ENCODE measurements at regions not wholly inside any gene's neighbourhood (a gene's known extent, or its start where the extent isn't known, plus 50 kb on each side); places are given as distances from the start of the nearest gene placed in this dataset.

GRCh38 chr3:168289471-168290008 is 193.8 kb upstream of the GOLIM4 start:
- DNase-seq (ENCODE audit: low read depth) = no peak

- no peak for DNase-seq (ENCODE audit: low read depth)
These were observed 193.0 kb upstream of the GOLIM4 start for GRCh38 chr3:168288511-168289401.

- DNase-seq (ENCODE audit: low read depth) = no peak
These were observed 189.8 kb upstream of the GOLIM4 start for GRCh38 chr3:168285506-168285905.

- DNase-seq (ENCODE audit: low read depth) = no peak
These were observed 189.0 kb upstream of the GOLIM4 start for GRCh38 chr3:168284728-168285127.

- no peak for DNase-seq (ENCODE audit: low read depth)
These were observed 179.9 kb upstream of the GOLIM4 start for GRCh38 chr3:168275662-168276061.

GRCh38 chr3:168273917-168274316 is 178.2 kb upstream of the GOLIM4 start:
- no peak for DNase-seq (ENCODE audit: low read depth)

GRCh38 chr3:168273036-168273435 is 177.3 kb upstream of the GOLIM4 start:
- no peak for DNase-seq (ENCODE audit: low read depth)

GRCh38 chr3:168272343-168272985 is 176.7 kb upstream of the GOLIM4 start:
- no peak for DNase-seq (ENCODE audit: low read depth)

GRCh38 chr3:168271932-168272331 is 176.2 kb upstream of the GOLIM4 start:
- DNase-seq (ENCODE audit: low read depth) = no peak

GRCh38 chr3:168269001-168269400 is 173.3 kb upstream of the GOLIM4 start:
- DNase-seq (ENCODE audit: low read depth) = no peak

GRCh38 chr3:168267179-168267578 is 171.5 kb upstream of the GOLIM4 start:
- DNase-seq (ENCODE audit: low read depth) = no peak

- no peak for DNase-seq (ENCODE audit: low read depth)
These were observed 170.6 kb upstream of the GOLIM4 start for GRCh38 chr3:168266335-168266734.

- DNase-seq (ENCODE audit: low read depth) = no peak
These were observed 167.2 kb upstream of the GOLIM4 start for GRCh38 chr3:168262887-168263286.

GRCh38 chr3:168260859-168261258 is 165.1 kb upstream of the GOLIM4 start:
- DNase-seq (ENCODE audit: low read depth) = no peak

- no peak for DNase-seq (ENCODE audit: low read depth)
These were observed 155.6 kb upstream of the GOLIM4 start for GRCh38 chr3:168251371-168251770.

GRCh38 chr3:168250415-168250861 is 154.7 kb upstream of the GOLIM4 start:
- DNase-seq (ENCODE audit: low read depth) = no peak

- DNase-seq (ENCODE audit: low read depth) = no peak
These were observed 154.1 kb upstream of the GOLIM4 start for GRCh38 chr3:168249550-168250414.

GRCh38 chr3:168249205-168249549 is 153.5 kb upstream of the GOLIM4 start:
- no peak for DNase-seq (ENCODE audit: low read depth)

GRCh38 chr3:168248383-168249204 is 152.9 kb upstream of the GOLIM4 start:
- no peak for DNase-seq (ENCODE audit: low read depth)

- DNase-seq (ENCODE audit: low read depth) = no peak
These were observed 145.4 kb upstream of the GOLIM4 start for GRCh38 chr3:168241156-168241555.

- DNase-seq (ENCODE audit: low read depth) = no peak
These were observed 143.6 kb upstream of the GOLIM4 start for GRCh38 chr3:168239287-168239686.
